Adrenal gland (tissue), 5 donors: ENCODE measurements at regions not wholly inside any gene's neighbourhood (a gene's known extent, or its start where the extent isn't known, plus 50 kb on each side); places are given as distances from the start of the nearest gene placed in this dataset.

Experiments
- POLR2A ChIP-seq, 2 donors: fragments of 450-650 bp; IDR thresholded peaks; one replicate each; pipeline ENCODE4 v1.6.1; 2017; ENCODE audit warnings: antibody characterized with exemption in 2 of 2, mild to moderate bottlenecking in 2 of 2, moderate library complexity in 1 of 2
- TF ChIP-seq, protein P1 (sequence below), 6 experiments: fragments of 450-650 bp in 4 of 6; fragments of 200-600 bp in 2 of 6; sonication (generic) in 1 of 6; IDR thresholded peaks; 1 replicate in 5 of 6; 2 replicates in 1 of 6; pipeline versions ENCODE4 v1.5.1 to v1.8.0; 2016 to 2021; ENCODE audit warnings: antibody characterized with exemption in 6 of 6, mild to moderate bottlenecking in 2 of 6, moderate library complexity in 1 of 6
- donor health status: DM: no; HTN: no; CAD: no.

DNA sequence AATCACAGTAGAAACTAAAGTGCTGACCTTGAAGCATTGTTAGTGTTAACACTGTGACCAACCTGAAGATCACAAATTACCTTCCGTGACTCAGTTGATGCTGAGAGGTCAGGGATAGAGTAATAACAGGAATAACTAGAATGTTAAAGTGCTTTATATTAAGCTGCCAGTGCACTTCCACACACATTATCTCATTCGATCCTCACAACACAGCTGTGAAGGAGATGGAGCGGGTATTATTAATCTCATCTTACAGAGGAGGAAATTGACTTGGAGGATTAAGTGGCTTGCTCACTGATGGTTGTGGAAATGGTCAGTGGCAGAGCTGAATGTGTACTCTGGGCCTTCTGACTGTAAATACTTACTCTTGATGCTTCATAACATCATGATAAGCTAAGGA lies 252.5 kb upstream of the DMRT1 start:
- TF ChIP-seq, protein P1, sequence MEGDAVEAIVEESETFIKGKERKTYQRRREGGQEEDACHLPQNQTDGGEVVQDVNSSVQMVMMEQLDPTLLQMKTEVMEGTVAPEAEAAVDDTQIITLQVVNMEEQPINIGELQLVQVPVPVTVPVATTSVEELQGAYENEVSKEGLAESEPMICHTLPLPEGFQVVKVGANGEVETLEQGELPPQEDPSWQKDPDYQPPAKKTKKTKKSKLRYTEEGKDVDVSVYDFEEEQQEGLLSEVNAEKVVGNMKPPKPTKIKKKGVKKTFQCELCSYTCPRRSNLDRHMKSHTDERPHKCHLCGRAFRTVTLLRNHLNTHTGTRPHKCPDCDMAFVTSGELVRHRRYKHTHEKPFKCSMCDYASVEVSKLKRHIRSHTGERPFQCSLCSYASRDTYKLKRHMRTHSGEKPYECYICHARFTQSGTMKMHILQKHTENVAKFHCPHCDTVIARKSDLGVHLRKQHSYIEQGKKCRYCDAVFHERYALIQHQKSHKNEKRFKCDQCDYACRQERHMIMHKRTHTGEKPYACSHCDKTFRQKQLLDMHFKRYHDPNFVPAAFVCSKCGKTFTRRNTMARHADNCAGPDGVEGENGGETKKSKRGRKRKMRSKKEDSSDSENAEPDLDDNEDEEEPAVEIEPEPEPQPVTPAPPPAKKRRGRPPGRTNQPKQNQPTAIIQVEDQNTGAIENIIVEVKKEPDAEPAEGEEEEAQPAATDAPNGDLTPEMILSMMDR (IDR thresholded peaks at IDR 0.05), result no peak
- no peak for TF ChIP-seq POLR2A (IDR thresholded peaks at IDR 0.05)
